ENCODE measurements at regions not wholly inside any gene's neighbourhood (a gene's known extent, or its start where the extent isn't known, plus 50 kb on each side); places are given as distances from the start of the nearest gene placed in this dataset.

- H3K36me3 ChIP-seq (replicated peaks in 1 of 2), result no peaks in the 10 kb centered on the region
- H3K27ac ChIP-seq, result no peak overlapping the region
- intact Hi-C loops (cut with DNase I), result no loop called here
- 75 to 97% (median 87%) methylated on average over 3 of the region's 3 CpGs for WGBS, 4 donors
- H3K4me3 ChIP-seq, result no peak overlapping the region
- no peaks in the 10 kb centered on the region for H3K4me1 ChIP-seq (replicated peaks in 1 of 2)
- DNase-seq, result no peak
- no peaks in the 10 kb centered on the region for H3K27me3 ChIP-seq
- TF ChIP-seq CTCF (IDR thresholded peaks at IDR 0.05) (no peak), POLR2A (IDR thresholded peaks at IDR 0.05) (no peak)
- H3K9me3 ChIP-seq (replicated peaks in 1 of 3), result peaks cover 0 to 4% (median 0%) of the 10 kb centered on the region in 3 donors
Observed at GRCh38 chr11:114938799-114939198, 260.5 kb downstream of the NXPE2 start.

- intact Hi-C loops (cut with DNase I), result no loop called here
- Histone ChIP-seq H3K27ac (no peak overlapping the region), H3K4me3 (no peak overlapping the region), H3K36me3 (replicated peaks in 1 of 2) (no peaks in the 10 kb centered on the region), H3K27me3 (no peaks in the 10 kb centered on the region), H3K4me1 (replicated peaks in 1 of 2) (no peaks in the 10 kb centered on the region), H3K9me3 (replicated peaks in 1 of 3) (peaks cover 0 to 4% (median 0%) of the 10 kb centered on the region in 3 donors)
- TF ChIP-seq POLR2A (IDR thresholded peaks at IDR 0.05), result no peak
- peak in 1 of 6 experiments; percentile 13 for TF ChIP-seq CTCF (IDR thresholded peaks at IDR 0.05)
- peak in 1 of 7 donors; percentile 12 for DNase-seq
Observed at GRCh38 chr11:114942207-114942606, 263.9 kb downstream of the NXPE2 start.

- 81 to 89% (median 84%) methylated on average over 13 of the region's 13 CpGs for WGBS, 4 donors
- Histone ChIP-seq H3K9me3 (replicated peaks in 1 of 3) (no peaks in the 10 kb centered on the region), H3K36me3 (replicated peaks in 1 of 2) (no peaks in the 10 kb centered on the region), H3K4me3 (no peak overlapping the region), H3K27ac (no peak overlapping the region), H3K27me3 (no peaks in the 10 kb centered on the region), H3K4me1 (replicated peaks in 1 of 2) (no peaks in the 10 kb centered on the region)
- TF ChIP-seq POLR2A (IDR thresholded peaks at IDR 0.05), result no peak
- no peak for TF ChIP-seq CTCF (IDR thresholded peaks at IDR 0.05)
- no peak for DNase-seq
- intact Hi-C loops (cut with DNase I), result no loop called here
Observed at GRCh38 chr11:114949614-114950351, 271.5 kb downstream of the NXPE2 start.

GRCh38 chr11:114953039-114953438, 274.7 kb downstream of the NXPE2 start:
- no peak for DNase-seq
- Histone ChIP-seq H3K27ac (no peak overlapping the region), H3K27me3 (no peaks in the 10 kb centered on the region), H3K9me3 (replicated peaks in 1 of 3) (no peaks in the 10 kb centered on the region), H3K36me3 (replicated peaks in 1 of 2) (no peaks in the 10 kb centered on the region), H3K4me1 (replicated peaks in 1 of 2) (no peaks in the 10 kb centered on the region), H3K4me3 (no peak overlapping the region)
- TF ChIP-seq CTCF (IDR thresholded peaks at IDR 0.05) (no peak), POLR2A (IDR thresholded peaks at IDR 0.05) (no peak)
- intact Hi-C loops (cut with DNase I), result no loop called here
- WGBS, 4 donors, result 70 to 89% (median 78%) methylated on average over 1 of the region's 1 CpG

Data from adrenal gland (tissue), 9 donors.